HG03460 (cell line): ENCODE measurements at regions not wholly inside any gene's neighbourhood (a gene's known extent, or its start where the extent isn't known, plus 50 kb on each side); places are given as distances from the start of the nearest gene placed in this dataset.
"Not testable (repeated sequence)": the region's sequence is repeated elsewhere in the genome, so short reads cannot be mapped to it uniquely, and the experiment has no call there.

Source experiments
- ATAC-seq: cut with Tn5 transposase; IDR thresholded peaks from one replicate; pipeline ENCODE4 v1.9.1; 2021; ENCODE audit not compliant: unreplicated experiment

DNA sequence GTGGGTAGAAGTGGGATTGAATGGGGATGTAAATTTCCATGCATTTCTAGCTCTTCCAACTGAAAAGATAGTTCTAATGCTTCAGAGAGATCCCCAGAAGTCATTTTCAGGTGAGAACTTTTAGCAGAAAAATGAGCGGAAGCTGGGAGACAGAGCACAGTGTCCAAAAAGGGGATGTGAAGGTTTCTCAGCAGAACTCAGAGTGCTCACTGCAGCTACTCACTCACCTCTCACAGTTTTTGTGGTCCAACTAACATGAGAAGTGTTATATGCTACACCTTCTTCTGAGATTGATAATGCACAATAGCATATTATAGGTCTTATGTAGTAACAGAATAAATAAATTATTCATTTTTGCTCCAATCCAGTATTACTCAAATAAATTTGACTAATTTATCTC, 519.2 kb upstream of the HS3ST5 start:
- ATAC-seq: no peak

DNA sequence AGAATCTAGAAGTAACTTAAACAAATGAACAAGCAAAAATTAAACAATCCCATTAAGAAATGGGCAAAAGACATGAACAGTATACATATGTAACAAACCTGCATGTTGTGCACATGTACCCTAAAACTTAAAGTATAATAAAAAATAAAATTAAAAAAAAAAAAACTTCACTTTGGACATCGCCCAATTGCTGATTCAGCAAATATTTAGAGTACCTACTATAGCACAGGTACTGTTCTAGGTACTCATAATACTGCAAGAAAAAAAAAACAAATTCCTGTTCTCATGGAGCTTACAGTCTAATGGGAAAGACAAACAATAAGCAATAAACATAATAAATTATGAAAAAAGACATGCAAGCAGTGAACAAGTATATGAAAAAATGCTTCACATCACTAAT, 501.5 kb upstream of the HS3ST5 start:
- ATAC-seq: no peak

DNA sequence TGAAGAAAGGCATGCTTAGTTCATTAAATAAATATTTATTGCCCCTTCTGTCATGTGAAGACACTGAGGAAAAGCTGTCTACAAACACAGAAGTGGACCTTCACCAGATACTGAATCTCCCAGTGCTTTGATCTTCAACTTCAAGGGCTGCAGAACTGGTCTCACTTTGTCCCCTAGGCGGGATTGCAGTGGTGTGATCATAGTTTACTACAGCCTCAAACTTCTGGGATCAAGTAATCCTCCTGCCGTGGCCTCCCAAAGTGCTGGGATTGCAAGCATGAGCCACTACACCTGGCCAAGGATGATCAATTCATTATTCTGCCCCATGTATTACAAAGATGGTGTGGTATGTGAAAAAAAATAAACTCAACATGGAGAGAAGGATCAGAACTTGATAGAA, 496.2 kb upstream of the HS3ST5 start:
- ATAC-seq: no peak

DNA sequence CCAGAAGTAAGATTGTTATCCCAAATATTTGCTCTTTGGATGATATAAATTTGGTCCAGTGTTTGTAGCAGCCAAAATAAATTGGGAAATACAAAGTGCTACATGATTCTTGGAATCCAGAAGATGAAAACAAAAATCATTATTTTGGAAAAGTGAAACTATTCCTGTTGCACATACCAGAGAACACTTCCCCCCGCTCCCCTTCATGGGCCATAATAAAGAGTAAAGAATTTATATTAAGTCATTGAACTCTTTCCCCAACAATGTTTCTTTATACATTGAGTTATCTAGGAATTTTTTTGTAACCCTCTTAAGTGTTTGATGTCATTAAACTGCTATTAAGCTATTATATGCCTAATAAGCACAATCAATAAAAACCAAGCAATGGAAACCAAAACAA, 490.4 kb upstream of the HS3ST5 start:
- no peak for ATAC-seq

DNA sequence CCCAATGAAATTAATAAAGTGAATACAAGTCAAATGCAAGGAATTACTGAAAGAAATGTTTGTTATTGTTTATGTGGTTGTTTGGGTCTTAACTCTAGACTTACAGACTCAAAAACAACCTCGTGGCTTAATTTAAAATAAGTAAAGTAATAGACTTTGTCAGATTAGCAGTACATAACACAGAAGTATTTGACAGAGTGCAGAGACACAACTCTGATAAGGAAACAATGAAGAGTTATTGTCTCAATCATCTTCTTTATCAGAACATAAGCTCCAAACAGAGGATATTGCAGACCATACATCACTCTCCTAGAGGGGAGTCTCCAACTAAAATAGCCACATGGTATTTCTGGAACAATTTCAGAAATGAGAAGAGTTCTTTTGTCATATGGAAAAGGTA, 487.7 kb upstream of the HS3ST5 start:
- ATAC-seq: no peak

DNA sequence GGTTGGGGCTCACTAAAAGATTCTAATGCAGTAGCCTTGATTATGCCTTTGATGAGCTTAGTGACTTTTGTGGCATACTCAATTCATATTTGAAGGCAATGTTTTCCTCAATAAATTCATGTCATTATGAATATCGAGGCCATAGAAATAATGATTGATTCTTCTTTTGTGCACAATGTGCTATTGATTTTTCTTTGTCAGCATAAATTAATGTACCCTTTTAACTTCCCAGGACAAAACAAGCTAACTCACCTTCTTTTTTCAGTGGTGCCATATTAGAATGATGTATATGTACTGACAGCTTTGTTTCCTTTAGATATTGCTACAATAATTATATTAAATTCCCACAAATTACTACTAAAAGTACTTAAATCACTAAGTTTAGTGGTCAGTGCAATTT, 484.3 kb upstream of the HS3ST5 start:
- ATAC-seq: no peak

DNA sequence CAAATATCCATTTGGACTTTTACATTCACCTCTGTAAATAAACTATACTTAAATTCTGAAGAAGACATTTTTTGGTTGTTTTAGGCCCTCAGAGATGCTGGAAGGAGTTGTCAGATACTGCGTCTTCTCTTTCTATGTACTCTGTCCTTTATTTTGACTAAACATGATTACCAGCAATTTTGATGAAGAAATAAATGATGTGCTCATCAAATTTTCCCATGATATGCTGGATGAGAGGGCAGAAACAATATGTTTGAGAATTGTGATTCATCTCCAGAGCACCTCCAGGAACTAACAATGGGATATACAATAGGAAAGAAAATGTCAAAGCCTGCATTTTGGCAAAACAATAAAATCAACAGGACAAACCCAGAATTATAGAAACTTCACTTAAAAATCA, 481.6 kb upstream of the HS3ST5 start:
- no peak for ATAC-seq

DNA sequence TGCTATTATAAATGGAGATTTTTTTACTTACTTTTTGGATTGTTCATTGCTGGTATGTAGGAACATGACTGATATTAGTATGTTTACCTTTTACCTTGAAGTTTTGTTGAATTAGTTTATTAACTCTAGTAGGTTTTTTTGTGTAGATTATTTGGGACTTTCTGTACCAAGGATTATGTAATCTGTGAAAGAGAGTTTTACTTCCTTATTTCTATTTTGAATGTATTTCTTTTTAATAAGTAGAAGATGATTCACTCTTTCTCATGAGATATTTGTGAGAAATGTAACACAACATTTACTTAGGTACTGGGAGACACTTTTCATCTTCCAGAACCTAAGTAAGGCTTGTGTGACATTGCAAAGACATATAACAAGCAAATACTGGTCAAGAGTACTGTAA, 473.9 kb upstream of the HS3ST5 start:
- ATAC-seq: no peak

DNA sequence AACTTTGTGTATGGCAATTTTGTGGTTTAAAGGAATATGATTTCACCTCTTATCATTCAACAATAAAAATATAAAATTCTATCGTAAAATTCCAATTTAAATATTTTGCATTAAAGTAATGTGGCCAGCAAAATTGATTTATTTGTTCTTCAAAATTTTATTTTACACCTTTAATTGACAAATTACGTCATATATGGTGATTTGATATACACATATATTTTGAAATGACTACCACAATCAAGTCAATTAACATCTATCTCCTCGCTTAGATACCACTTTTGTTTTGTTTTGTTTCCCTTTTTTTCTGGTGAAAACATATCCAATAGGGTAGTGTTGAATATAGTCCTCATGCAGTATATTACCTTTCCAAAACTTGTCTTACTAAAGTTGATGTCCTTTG, 467.6 kb upstream of the HS3ST5 start:
- no peak for ATAC-seq

DNA sequence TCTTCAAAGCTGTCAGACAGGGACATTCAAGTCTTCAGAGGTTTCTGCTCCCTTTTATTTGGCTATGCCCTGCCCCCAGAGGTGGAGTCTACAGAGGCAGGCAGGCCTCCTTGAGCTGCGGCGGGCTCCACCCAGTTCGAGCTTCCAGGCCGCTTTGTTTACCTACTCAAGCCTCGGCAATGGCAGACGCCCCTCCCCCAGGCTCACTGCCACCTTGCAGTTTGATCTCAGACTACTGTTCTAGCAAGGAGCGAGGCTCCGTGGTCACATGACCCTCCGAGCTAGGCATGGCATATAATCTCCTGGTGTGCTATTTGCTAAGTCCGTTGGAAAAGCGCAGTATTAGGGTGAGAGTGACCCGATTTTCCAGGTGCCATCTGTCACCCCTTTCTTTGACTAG, 462.6 kb upstream of the HS3ST5 start:
- not testable (repeated sequence) for ATAC-seq

DNA sequence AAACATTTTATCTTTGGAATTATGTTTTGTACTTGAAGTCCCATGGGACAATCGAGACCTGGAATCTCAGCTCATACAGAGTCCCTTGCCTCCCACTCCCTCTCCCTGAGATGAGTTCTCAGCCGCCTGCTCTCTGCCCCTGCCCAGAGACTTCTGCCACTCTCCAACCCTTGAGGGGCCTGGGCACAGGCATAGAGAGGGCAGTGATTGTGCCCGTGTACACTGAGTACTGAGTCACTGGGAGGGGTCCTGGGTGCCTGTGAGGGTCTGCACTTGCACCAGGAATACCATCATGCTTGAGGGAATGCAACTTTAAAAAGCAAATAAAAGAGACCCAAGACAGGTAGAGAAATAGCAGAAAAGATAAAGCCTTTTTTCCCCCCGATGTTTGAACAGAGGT, 453.8 kb upstream of the HS3ST5 start:
- ATAC-seq: no peak

DNA sequence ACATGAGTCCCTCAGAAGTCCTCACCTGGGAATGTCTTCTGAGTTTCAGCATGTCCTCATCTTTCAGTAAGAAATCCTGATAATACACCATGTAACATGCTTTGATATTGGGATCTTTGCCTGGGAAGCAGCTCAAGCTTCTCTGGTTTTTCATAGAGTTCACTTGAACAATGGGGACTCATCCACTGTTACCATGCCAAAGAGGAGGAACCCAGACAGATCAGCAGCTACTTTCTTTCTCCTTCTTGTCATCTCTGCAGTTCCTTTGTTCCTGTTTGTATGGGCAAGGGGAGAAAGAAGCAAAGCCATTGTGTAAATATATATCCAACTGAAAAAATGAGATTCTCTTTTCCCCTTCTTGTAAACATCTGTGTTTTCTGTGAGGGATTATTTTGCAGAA, 450.6 kb upstream of the HS3ST5 start:
- ATAC-seq: no peak

DNA sequence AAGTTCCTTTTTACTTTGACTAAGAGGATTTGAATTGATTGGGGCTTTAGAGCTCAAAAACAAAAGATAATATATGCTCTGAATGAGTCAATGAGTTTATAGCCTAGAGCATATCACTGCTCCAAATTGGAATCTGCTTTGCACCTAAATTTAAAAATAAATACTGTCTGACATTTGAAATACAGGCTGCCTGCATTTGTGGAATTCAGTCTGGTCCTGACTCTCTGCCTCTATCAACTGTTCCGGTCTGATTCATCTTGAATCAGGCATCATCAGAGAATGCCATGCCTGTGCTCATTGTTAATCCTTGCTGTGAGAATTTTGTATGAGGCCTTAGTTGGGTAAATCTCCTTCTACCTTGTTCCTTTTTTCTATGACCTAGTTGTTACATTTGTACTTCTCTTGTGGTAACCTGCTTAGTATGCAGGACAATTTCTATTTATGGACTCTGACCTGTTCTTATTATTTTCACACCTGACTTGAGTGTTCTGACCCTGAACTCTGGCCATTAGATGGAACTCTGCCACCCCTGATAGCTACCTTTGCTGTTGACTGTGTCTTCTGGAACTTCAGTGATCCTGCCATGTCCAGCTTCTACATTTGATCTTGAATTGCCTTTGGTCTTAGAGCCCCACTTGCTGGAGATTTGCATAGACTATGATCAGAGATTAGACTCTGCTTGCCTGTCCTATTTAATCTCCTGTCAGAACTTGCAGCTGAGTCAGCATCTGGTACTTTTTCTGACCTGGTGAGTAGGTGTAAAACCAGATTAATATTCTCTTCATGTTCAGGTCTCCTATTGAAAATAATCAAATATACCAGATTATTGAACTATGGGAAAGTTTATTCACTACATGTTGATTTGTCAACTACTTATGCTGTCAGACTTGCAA, 442.7 kb upstream of the HS3ST5 start:
- no peak for ATAC-seq

DNA sequence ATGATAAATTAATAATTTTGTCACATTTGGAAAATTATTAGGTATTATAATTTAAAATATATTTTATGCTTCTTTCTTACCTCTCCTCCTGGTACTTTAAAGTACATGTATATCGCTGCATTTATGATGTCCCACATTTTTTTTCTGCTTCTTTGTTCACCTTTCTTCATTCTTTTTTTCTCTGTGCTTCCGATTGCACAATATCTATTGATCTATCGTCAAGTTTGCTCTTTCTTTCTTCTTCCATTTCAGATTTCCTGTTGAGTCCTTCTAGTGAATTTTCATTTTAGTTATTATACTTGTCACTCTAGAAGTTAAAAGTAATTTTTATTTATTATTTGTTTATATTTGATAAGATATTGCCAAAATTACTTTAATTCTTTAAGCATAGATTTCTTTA, 441.0 kb upstream of the HS3ST5 start:
- no peak for ATAC-seq

DNA sequence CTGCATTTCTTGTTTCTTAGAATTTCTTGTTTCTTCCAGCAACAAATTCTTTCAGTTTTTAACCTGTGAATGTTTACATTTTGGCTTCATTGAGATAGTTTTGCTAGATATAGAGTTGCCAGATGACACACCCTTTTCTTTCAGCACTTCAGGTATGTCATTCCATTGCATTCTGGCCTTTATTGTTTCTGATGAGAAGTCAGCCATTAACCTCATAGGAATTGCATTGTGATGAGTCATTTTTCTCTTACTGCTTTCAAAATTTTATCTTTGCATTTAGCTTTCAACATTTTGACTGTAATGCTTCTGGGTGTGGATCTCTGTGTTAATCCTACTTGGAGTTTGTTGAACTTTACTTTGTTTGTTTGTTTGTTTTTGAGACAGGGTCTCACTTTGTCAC, 440.3 kb upstream of the HS3ST5 start:
- ATAC-seq: no peak

DNA sequence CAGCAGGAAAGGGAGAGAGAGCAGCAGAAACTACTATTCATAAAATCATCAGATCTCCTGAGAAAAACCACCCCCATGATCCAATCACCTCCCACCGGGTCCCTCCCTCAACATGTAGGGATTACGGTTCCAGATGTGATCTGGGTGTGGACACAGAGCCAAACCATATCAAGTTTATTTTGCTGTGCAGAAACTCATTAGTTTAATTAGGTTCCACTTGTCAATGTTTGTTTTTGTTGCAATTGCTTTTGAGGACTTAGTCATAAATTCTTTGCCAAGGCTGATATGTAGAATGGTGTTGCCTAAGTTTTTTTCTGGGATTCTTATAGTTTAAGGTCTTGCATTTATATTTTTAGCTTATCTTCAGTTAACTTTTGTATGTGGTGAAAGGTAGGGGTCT, 422.0 kb upstream of the HS3ST5 start:
- no peak for ATAC-seq

DNA sequence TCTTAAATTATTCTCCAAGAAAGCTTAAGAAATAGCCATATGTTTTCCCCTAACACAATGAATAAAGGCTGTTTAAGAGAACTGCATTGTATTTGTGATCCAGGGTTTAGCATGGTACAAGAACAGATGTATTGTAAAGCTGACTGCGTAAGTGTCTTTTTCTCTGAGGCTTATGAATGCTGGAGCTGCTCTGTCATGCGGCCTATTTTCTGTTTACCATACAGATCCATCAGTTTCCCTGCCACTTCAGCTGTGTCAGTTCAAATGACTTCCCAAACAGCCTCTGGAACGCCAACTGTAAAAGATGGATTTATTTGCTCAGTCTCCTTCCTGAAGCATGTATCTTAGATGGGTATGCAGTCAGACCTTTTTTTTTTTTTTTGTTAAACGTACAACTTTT, 419.3 kb upstream of the HS3ST5 start:
- ATAC-seq: no peak

DNA sequence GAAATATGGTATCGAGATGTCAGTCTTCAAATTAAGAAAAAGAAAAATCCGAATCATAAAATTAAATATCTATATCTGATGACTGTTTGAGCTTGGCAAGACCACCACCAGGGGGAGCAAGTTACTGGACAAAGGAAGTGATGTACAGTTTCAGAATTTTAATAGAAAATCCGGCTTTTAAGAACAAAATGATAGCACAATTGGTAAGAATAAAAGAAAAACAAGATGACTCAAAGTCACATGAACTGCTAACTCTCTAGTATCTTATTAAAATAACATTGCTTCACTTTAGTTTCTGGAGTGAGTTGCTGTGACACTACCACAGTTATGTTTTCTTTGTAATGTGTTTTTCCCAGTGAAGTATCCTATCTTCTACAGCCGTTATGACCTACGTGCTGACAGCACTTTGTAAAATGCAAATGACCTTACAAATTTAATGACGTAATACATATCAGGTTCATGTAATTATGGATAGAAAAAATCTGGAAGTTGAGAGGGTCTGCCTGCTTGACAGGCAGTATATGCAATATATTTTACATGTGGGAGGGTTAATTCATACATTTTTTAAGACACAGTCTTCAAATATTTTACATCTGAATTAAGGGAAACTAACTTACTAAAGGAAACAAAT, 405.3 kb upstream of the HS3ST5 start:
- ATAC-seq: no peak

DNA sequence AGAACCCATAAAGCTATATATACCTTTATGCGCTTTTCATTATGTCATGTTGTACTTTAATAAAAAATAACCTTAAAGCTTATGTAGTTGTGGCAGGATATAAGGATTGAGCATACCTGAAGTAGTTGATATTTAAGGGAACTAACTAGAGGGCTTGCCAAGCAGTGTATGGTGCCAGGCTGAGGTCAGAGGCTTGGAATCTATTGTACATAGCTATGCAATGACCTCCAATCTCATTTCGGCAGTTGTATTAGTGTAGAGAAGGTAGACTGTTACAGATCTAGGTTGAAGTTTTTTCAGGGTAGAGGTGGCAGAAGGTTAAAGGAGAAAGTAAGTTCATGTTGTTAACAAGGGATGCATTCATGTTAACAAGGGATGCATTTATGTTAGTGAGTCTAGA, 397.7 kb upstream of the HS3ST5 start:
- ATAC-seq: no peak

DNA sequence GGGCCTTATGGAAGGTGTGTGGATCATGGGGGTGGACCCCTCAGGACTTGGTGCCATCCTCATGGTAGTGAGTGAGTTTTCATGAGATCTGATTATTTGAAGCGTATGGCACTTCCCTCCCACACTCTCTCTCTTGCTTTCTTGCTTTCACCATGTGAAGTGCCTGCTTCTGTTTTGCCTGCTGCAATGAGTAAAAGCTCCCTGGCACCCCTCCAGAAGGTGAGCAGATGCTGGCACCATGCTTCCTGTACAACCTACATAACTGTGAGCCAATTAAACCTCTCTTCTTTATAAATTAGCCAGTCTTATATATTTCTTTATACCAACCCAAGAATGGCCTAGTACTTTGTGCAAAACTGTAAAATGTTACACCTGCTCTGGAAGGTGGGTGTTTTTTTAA, 396.8 kb upstream of the HS3ST5 start:
- ATAC-seq: no peak

DNA sequence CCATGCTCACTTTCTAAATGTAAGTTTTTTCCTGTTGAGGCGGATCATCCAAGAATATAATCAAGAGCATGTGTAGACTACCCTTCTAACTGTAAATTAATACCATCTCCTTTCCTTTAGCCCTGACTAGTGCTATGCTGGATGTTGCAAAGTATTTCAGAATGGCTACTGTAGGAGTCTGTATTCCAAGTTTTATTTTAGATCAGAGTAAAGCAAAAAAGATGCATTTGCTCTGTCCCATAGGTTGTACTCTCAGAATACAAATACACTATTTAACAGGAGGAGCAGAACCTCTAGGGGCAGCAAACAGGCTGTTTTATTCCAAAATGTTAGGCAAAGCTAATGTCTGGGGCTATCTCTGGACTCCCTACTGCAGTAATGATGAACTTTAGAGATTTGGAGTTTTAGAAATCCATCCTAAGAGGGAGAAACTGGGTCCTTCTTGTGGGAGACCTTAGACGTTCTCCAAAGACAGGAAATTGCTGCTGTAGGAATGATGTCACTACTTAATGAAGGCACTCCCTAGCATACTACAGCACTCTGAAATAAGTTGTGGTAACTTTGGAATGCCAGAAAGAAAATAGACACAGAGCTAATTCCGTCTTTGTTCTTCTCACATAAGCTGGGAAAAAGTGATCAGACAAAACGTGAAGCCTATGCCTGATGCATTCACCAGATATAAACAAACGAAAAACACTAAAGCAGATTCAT, 392.4 kb upstream of the HS3ST5 start:
- no peak for ATAC-seq

DNA sequence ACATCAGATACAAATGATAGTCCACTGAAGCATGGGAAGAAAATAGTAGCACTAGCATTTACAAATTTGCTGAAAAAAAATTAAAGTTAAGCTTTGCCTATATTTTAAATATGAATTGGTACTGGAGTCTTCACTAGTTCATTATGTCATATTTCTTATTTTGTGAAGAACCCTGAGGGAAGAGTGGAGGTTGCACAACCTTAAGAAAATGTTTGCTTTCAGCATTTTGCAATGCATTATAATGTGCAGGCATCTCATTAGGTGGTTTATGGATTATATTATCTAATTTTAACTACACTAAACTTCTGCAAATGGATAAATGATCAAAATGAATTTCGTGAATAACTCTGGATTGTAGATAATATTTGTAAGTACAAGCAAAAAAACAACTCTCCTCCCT, 390.8 kb upstream of the HS3ST5 start:
- ATAC-seq: no peak
